ENCODE measurements at regions not wholly inside any gene's neighbourhood (a gene's known extent, or its start where the extent isn't known, plus 50 kb on each side); places are given as distances from the start of the nearest gene placed in this dataset.

GRCh38 chr16:16909126-16909525 is 530.2 kb downstream of the NPIPA7 start:
- TF ChIP-seq, protein P1, sequence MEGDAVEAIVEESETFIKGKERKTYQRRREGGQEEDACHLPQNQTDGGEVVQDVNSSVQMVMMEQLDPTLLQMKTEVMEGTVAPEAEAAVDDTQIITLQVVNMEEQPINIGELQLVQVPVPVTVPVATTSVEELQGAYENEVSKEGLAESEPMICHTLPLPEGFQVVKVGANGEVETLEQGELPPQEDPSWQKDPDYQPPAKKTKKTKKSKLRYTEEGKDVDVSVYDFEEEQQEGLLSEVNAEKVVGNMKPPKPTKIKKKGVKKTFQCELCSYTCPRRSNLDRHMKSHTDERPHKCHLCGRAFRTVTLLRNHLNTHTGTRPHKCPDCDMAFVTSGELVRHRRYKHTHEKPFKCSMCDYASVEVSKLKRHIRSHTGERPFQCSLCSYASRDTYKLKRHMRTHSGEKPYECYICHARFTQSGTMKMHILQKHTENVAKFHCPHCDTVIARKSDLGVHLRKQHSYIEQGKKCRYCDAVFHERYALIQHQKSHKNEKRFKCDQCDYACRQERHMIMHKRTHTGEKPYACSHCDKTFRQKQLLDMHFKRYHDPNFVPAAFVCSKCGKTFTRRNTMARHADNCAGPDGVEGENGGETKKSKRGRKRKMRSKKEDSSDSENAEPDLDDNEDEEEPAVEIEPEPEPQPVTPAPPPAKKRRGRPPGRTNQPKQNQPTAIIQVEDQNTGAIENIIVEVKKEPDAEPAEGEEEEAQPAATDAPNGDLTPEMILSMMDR (IDR thresholded peaks at IDR 0.05; ENCODE audit: insufficient read depth, low read depth, low read length): no peak
- no peak for TF ChIP-seq EZH2 (IDR thresholded peaks at IDR 0.05; ENCODE audit: insufficient read depth, low read length)

All from astrocyte (in vitro differentiated cells and primary cell).